HG03442 (cell line): ENCODE measurements at regions not wholly inside any gene's neighbourhood (a gene's known extent, or its start where the extent isn't known, plus 50 kb on each side); places are given as distances from the start of the nearest gene placed in this dataset.

Experiments
- ATAC-seq: cut with Tn5 transposase; IDR thresholded peaks from one replicate; pipeline ENCODE4 v1.9.1; 2021; ENCODE audit warnings: mild to moderate bottlenecking, moderate library complexity; ENCODE audit not compliant: unreplicated experiment

GRCh38 chr1:188228623-188229022 lies 1399.9 kb downstream of the PLA2G4A start:
- ATAC-seq = no peak

- ATAC-seq = no peak
Observed at GRCh38 chr1:188237573-188238348, 1409.0 kb downstream of the PLA2G4A start.

GRCh38 chr1:188240772-188241406 lies 1412.1 kb downstream of the PLA2G4A start:
- ATAC-seq = no peak

GRCh38 chr1:188241629-188242028 lies 1412.9 kb downstream of the PLA2G4A start:
- no peak for ATAC-seq

- no peak for ATAC-seq
Observed at GRCh38 chr1:188243456-188243855, 1414.7 kb downstream of the PLA2G4A start.

DNA sequence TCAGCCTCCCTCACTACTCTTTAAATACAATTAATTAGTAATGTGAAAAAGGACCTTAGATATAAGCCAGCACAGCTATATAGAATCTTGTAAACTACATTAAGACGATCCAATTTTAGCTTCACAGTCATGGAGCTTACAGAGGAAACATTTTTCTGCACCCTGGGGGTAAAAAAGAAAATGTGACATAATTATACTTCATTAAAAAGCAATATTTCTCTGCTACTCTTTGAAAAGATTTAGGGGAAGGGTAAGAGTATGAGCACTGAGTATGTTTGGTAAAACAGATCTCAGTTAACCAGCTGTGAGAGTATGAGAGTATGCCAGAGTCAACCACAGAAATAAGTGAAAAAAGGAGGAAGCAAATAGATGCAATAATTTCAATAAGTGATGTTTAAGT lies 1415.9 kb downstream of the PLA2G4A start:
- no peak for ATAC-seq

DNA sequence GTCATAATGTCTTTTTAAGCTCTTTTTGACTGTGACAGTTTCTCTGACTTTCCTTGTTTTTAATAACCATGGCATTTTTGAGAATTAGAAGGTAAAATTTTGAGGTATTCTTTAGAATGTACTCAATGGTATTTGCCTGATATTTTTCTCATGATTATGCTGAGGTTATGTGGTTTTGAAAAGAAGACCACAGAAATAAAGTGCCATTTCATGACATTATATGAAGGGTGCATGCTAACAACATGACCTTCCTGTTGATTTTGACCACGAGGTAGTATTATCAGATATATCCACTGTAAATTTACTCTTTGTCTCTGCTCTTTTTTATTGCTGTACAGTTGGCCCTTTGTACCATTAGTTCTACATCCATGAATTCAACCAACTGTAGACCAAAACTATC lies 1418.5 kb downstream of the PLA2G4A start:
- no peak for ATAC-seq

DNA sequence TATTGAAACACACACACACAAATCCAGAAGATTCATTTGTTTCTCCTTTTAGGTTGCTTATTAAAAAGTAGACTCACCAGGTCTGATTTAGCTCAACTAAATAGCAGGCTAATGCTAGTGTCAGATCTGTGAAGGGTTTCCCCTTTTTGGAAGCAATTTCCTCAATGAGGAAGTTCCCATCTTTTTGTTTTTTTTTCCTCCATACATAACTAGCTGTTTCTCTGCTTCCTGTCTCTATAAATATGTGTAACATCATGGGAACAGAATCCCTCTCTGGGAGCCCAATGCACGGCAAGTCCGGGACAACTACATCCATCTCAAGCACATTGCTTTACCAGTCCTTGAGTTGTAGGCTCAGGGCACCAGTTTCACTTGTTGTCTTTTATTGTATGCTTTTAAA lies 1421.1 kb downstream of the PLA2G4A start:
- no peak for ATAC-seq

- ATAC-seq = no peak
Observed at GRCh38 chr1:188251036-188251435, 1422.3 kb downstream of the PLA2G4A start.

DNA sequence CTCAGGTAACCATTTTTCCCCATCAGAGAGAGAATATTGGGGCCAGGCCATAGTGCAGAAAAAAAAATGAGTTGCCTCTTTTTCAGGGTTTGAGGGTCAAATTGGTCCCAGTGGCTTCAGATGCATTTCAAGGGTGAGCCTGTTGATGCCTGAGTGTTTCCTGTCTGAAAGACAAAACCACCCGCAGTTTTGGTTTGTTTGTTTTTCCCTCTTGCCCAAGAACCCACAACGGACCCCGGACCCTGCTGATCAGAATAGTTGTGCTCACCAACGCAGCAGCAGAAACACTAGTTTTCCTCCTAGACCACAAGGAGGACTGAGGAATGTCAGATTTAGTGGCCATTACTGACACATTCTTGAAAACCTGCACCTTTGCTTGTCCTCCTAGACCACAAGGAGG lies 1433.1 kb downstream of the PLA2G4A start:
- no peak for ATAC-seq

GRCh38 chr1:188269956-188270355 lies 1441.2 kb downstream of the PLA2G4A start:
- no peak for ATAC-seq

DNA sequence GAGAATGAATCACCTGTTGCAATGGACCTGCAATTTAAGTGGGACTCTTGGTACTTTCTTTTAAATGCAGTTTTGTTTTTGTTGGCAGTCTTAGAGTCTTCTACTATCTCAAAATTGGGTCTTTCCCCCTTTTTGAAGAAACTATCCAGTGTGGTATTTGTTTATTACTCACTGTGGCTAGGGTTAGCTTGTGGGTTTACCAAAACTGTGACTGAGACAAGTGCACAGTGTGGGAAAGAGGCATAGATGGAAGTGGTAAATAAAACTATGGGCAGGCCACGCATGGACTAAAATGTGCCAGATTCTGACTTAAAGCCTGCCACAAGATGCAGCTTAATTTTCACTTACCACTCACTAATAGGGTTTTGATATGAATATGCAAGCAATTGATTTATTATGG lies 1441.7 kb downstream of the PLA2G4A start:
- no peak for ATAC-seq

DNA sequence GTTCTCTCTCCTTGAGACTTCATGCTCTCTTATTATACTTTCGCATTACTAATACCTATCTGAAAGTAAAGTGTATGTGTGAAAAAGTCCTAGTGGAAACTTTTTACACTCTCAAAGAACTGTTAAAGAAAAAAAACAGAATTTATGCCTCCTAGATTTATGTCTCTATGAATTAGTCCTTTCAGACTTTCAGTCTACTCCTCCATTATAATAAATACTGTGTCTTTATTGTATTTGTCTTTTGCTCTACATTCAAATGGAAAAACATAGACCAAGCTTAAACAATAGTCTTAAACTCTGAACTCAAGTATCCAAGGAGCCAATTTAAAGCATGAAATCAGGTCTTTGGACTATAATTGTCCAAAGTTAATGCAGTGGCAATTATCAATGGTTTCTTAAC lies 1449.0 kb downstream of the PLA2G4A start:
- no peak for ATAC-seq

DNA sequence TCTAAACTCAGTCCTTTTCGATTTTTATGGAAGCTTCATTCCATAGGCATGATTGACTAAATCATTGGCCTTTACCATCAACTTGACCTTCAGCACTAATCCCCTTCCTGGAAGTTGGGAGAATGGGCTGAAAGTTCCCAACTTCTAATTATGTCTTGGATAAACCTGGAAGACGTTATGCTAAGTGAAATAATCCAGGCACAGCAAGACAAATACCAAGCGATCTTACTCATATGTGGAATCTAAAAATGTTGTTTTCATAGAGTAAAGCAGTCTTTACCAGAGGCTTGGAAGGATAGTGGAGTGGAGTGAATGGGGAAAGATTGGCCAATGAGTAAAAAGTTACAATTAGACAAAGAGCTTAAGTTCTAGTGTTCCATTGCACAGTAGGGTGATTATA lies 1453.2 kb downstream of the PLA2G4A start:
- ATAC-seq = no peak

DNA sequence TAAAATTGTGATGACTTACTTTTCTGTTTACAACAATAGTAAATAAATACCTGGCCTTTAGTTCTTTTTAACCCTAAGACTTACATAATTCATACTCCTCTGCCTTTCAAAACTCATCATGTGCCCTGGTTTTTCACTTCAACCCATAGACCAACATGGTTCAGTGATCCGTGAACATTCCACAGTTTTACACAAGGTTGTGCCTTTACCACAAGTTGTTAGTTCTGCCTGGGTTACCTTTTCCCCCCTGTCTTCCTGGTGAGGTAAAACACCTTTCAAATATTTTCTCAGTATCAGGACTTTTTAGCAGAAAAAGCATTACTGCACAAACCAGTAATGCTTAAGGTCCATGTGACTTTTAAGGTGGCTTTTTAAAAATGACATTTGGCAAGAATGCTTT lies 1466.4 kb downstream of the PLA2G4A start:
- ATAC-seq = no peak

DNA sequence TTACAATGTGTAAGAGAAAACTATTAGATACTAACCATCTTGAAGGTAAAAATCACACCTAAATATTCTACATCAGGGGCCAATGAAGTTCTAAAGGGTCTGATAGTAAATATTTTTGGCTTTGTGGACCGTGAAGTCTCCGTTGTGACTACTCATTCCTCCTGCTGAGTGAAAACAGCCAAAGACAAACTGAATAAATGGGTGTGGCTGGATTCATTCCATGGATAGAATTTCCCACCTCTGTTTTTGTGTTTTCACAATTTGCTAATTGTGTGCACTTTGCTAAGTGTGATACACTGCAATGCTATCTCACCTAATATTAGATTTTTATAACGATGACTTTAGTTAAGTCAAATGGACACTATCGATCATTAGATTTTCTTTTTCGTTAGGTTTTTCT lies 1474.0 kb downstream of the PLA2G4A start:
- no peak for ATAC-seq

DNA sequence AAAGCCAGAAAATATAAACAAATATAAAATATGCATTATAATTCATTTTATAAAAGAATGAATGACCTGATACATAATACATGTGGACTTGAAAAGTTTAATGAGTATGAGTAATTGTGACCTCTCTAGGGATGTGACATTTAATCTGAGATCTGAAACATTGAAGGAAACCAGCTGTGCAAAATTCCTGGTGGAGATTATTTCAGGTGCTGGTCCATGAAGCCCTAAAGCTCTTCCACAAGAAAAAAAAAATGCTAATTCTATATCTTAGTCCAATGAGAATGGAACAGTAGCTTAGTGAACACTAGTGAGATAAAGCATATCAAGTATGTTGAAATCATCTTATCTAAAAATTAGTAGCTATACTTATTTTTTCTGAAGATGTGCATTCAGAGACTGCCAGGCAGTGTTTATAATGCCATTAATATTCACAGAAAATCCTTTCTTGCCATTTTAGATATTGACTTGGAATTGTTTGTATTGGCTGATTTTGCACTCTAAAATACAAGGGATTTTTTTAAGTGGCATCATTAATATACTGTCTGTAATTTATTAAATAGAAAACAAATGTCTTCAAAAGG lies 1485.9 kb downstream of the PLA2G4A start:
- no peak for ATAC-seq

GRCh38 chr1:188317894-188318293 lies 1489.1 kb downstream of the PLA2G4A start:
- no peak for ATAC-seq

DNA sequence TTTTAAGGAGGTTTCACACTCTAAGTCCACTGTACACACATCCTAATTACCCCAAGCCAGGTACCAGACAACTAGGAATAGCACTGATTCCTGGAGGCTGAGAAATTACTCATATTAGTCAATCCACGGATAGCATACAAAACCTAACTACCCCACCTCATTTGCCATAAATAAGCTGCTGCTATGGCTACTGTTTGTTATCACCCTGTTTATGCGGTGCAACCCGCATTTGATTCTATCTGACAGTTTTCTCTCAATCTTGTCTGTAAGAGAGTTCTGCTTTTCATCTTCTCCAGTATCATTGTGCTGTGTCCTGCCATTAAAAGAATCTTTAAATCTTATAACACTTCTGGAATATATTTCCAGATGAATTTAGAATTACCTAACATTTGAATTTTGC lies 1496.5 kb downstream of the PLA2G4A start:
- ATAC-seq = no peak

DNA sequence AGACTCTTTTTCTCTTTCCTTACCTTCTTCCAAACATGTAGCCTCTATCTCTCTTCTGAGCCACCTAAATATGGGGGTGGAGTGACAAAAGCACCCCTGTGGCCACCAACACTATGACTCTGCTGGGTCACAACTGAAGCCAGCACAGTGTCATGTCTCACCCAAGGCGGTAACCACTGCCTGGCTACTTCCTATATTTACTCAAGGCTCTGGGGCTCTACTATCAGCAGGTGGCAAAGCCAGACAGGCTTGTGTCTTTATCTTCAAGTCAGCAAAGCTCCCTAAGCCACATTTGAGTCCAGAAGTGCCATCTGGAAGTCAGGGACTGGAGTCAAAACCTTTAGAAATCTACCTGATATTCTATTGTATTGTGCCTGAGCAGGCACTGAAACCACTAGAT lies 1515.2 kb downstream of the PLA2G4A start:
- no peak for ATAC-seq

DNA sequence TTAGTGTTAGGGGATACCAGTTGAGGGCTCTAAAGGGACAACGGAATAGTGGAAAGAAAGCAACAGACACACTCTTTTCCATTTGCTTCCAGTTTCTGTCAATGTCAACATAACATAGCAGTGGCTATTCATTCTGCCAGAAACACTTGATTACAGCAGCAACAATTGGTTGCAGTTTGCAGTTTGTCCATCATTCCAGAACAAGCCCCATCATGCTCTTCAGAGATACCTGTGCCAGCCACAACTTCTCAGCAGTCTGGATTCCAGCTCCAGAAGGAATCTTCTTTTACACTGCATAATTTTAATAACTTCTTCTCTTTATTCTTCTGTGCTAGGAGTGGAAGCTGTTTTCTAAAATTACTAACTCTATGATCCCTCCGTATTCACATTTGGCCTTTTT lies 1521.4 kb downstream of the PLA2G4A start:
- ATAC-seq = no peak

DNA sequence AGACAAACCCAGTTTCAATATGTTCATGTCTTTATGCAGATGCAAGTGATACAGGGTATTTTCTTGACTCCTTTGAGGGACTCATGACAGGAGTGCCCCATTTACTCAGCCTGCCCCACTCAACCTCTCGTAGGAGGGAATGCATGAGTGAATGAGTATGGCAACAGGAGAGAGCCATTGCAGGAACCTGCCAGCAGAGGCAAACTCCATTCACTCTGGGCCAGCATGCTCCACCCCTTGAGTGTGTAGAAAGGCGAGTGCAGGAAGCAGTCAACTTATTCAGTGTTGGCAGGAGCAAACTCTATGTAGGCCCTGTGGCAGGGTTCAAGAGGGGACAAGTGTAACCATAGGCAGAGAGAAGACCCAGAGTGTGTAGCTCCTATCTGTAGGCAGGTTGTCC lies 1526.3 kb downstream of the PLA2G4A start:
- no peak for ATAC-seq
